Pancreas (tissue), 10 donors: ENCODE measurements at regions not wholly inside any gene's neighbourhood (a gene's known extent, or its start where the extent isn't known, plus 50 kb on each side); places are given as distances from the start of the nearest gene placed in this dataset.

ENCODE experiments used
- ATAC-seq, 4 donors: fragments of 200-7000 bp; cut with Tn5 transposase; one replicate each; pipeline versions ENCODE4 v1.8.0 to v1.9.1; 2020; ENCODE audit warnings: mild to moderate bottlenecking in 4 of 4, moderate library complexity in 4 of 4
- DNase-seq, 6 donors: peaks; one replicate each; pipeline ENCODE4 v3.0.0-alpha.2; 2020
- FAIRE-seq: peaks from 2 replicates; lab custom pipeline; 2012; peaks lifted over from hg19 to GRCh38; lab: Jason Lieb, UNC
- H3K27ac ChIP-seq, 4 donors: fragments of 200-600 bp; sonication (generic); 1 replicate in 3 of 4; 2 replicates in 1 of 4; pipeline versions ENCODE4 v1.5.0 to v1.8.0; 2020
- H3K27me3 ChIP-seq, 4 donors: fragments of 200-600 bp; one replicate each; pipeline ENCODE4 v1.8.0; 2021
- H3K36me3 ChIP-seq, 3 donors: fragments of 200-600 bp; sonication (generic) in 1 of 3; one replicate each; pipeline versions ENCODE4 v1.5.0 to v1.8.0; 2020 to 2021
- H3K4me1 ChIP-seq, 3 donors: fragments of 200-600 bp; one replicate each; pipeline ENCODE4 v1.8.0; 2021
- H3K4me3 ChIP-seq, 4 donors: fragments of 200-600 bp; sonication (generic) in 2 of 4; one replicate each; pipeline versions ENCODE4 v1.5.0 to v1.8.0; 2020 to 2021
- H3K9me3 ChIP-seq, 4 donors: fragments of 200-600 bp; one replicate each; pipeline ENCODE4 v1.8.0; 2021
- CTCF ChIP-seq, 4 donors: fragments of 200-600 bp; sonication (generic) in 3 of 4; IDR thresholded peaks; one replicate each; pipeline versions ENCODE4 v1.5.0 to v1.8.0; 2021; ENCODE audit warnings: antibody characterized with exemption in 4 of 4
- WGBS, 2 donors: extraction: QIAGEN DNeasy Blood & Tissue Kit; methylation state at CpG; one replicate each; pipeline ENCODE4 v1.1.7; 2013; 5-methylcytosine and 5-hydroxymethylcytosine counted together
- intact Hi-C, 3 donors: fragments of 100-400 bp; cut with DNase I; formaldehyde crosslinking; loops; one replicate each; pipeline versions ENCODE4 v1.11.1 to v1.14.2; 2022
- donor health status: healthy with polysubstance abuse.
- donor health status: DM: no; HTN: no; CAD: no; lungs with moderate emphysema.
- donor health status: DM: no; HTN: no; CAD: no.
- donor health status: control.
- donor health status: control.
- donor health status: Bipolar disorder and iron deficiency.
- donor health status: DM: yes; HTN: yes; CAD: no.
- donor health status: DM: no; HTN: no; CAD: no.
- donor health status: DM: no; HTN: no; CAD: no.
- donor health status: DM: yes; HTN: yes; CAD: no.

GRCh38 chr3:69542805-69543429, 157.0 kb upstream of the FRMD4B start:
- H3K36me3 ChIP-seq: no peaks in the 10 kb centered on the region
- no peak overlapping the region for H3K27ac ChIP-seq
- DNase-seq: peak in 1 of 6 donors; percentile 51
- peak overlapping the region; percentile 8 to 35 (median 18) for H3K4me3 ChIP-seq
- FAIRE-seq: no peak
- no peaks in the 10 kb centered on the region for H3K4me1 ChIP-seq
- TF ChIP-seq CTCF (IDR thresholded peaks at IDR 0.05): no peak
- intact Hi-C loops: no loop called here
- no peaks in the 10 kb centered on the region for H3K27me3 ChIP-seq
- WGBS, 2 donors: 11 to 13% methylated on average over 19 of the region's 19 CpGs
- H3K9me3 ChIP-seq: no peaks in the 10 kb centered on the region
- no peak for ATAC-seq

- Histone ChIP-seq H3K4me1 (no peaks in the 10 kb centered on the region), H3K27me3 (no peaks in the 10 kb centered on the region), H3K36me3 (no peaks in the 10 kb centered on the region), H3K9me3 (no peaks in the 10 kb centered on the region), H3K4me3 (peak overlapping the region; percentile 8 to 35 (median 18)), H3K27ac (no peak overlapping the region)
- no peak for TF ChIP-seq CTCF (IDR thresholded peaks at IDR 0.05)
- ATAC-seq (peak in 3 of 4 donors; percentile 38 to 66 (median 60)), FAIRE-seq (no peak), DNase-seq (peak in 4 of 6 donors; percentile 18 to 77 (median 40))
- WGBS, 2 donors: 1% methylated on average over 69 to 75 of the region's 75 CpGs
- intact Hi-C loops: no loop called here
Measured at GRCh38 chr3:69542089-69542804, 156.4 kb upstream of the FRMD4B start.

DNA sequence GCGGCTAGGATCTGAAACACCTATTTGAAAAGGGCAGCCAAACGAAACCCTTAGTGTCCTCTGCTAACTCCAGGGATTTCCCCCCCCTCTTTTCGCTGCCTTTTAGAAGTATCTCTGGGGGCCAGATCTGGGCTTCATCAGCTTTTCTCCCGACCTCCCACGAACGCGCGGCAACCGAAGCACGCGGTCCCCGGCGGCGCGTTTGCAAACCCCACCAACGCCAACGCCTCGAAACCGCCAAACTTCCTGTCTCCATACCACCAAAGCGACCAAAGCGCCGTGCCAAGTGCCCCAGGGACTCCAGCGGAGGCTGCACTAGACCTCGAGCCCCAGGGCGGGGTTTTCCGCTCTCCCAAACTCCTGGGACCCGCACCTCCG, 155.8 kb upstream of the FRMD4B start:
- H3K27ac ChIP-seq: no peak overlapping the region
- WGBS, 2 donors: 0 to 1% methylated on average over 26 to 28 of the region's 28 CpGs
- FAIRE-seq: no peak

DNA sequence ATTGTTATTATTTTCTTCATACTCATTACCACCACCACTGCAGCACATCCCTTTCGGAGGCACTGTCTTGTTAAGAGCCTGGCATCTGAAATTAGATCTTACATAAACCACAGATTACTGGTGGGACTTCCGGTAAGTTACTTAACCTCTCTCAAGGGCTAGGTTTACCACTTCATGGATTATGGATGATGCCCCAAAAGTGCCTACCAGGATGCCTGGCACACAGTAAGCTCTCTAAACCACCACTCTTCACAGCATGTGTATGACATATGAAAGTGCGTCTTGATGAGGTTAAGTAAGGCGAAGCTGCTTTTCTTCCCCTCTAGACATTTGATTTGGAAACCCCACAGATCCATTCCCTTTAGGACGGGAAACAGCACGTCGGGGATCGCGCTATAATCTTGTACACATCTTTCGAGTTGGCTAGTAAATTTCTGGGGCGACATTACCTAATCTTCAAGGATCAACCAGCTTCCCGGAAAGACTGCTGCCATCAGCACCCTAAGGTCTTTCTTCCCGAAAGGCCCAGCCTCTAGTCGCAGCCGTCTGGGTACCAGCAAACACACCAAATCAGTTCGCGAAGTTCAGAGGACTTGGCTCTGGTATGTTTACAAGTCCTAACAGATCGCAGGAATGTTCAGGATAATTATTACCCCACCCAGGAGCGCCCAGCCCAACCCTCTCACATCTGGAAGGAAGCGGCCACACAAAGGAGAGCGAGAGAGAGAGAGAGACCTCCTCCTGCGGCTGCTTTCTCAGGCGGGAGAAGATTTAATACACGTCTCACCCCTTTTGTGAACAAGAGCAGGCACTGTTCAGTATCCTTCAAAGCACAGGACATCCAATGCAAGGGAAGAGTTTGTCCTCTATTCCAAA, 155.1 kb upstream of the FRMD4B start:
- FAIRE-seq: no peak
- no peak for DNase-seq
- ATAC-seq: peak in 1 of 4 donors; percentile 27
- 21 to 22% methylated on average over 24 of the region's 24 CpGs for WGBS, 2 donors
- Histone ChIP-seq H3K4me3 (peak overlapping the region in 1 of 4 donors; percentile 35), H3K27me3 (no peaks in the 10 kb centered on the region), H3K9me3 (no peaks in the 10 kb centered on the region), H3K4me1 (no peaks in the 10 kb centered on the region), H3K27ac (no peak overlapping the region), H3K36me3 (no peaks in the 10 kb centered on the region)
- intact Hi-C loops: no loop called here
- no peak for TF ChIP-seq CTCF (IDR thresholded peaks at IDR 0.05)

More for the DNA sequence above, 155.8 kb upstream of the FRMD4B start:
- Histone ChIP-seq H3K36me3 (no peaks in the 10 kb centered on the region), H3K4me3 (peak overlapping the region; percentile 8 to 35 (median 18)), H3K9me3 (no peaks in the 10 kb centered on the region), H3K4me1 (no peaks in the 10 kb centered on the region), H3K27me3 (no peaks in the 10 kb centered on the region)
- ATAC-seq (peak in 2 of 4 donors; percentile 26 to 53), DNase-seq (peak in 2 of 6 donors; percentile 23 to 61)
- intact Hi-C loops: no loop called here
- no peak for TF ChIP-seq CTCF (IDR thresholded peaks at IDR 0.05)
